ACHN (cell line): ENCODE measurements at regions not wholly inside any gene's neighbourhood (a gene's known extent, or its start where the extent isn't known, plus 50 kb on each side); places are given as distances from the start of the nearest gene placed in this dataset.
A peak's percentile ranks its signal among the peaks of the same experiment; 100 is the strongest.
"Not testable (repeated sequence)": the region's sequence is repeated elsewhere in the genome, so short reads cannot be mapped to it uniquely, and the experiment has no call there.

Experiments used
- DNase-seq: peaks from one replicate; pipeline ENCODE4 v3.0.0-alpha.2; 2015
- in situ Hi-C: cut with HindIII; loops from 2 replicates; pipeline ENCODE4 v1.10.0; 2017; ENCODE audit warnings: low sequenced_read_pairs, low pct_ligation_motif_present, low pct_unique_long_range_greater_than_20kb

DNA sequence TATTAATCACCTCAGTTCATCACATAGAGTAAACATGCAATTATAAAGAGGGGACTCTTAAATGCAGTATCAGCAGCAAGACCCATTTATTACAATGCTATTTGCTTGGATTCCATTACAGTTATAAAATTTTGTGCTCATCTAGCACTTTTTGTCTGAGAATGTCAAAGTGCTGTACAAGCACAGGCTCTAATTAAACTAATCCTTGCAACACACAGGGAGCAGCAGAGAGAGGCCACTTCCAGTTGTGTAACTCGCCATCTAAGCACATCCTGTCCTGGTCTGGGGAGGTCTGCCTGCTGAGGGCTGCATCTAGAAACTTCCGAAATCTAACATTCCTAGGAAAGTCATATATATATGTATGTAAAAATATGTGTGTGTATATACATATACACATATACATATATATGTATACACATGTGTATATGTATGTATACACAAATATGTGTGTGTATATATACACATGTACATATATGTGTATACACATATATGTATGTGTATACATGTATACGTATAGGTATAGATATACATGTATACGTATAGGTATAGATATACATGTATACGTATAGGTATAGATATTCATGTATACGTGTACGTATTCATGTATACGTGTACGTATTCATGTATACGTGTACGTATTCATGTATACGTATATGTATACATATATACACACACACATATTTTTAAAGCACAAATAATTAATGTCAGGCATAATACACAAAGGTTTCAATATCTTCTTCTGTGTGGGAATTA, 136.4 kb upstream of the JARID2 start:
- DNase-seq, result no peak
- in situ Hi-C loops, result no loop called here

- DNase-seq, result no peak
- in situ Hi-C loops, result no loop called here
Measured at GRCh38 chr6:15110726-15111354, 135.0 kb upstream of the JARID2 start.

- DNase-seq, in situ Hi-C loops: not testable (repeated sequence)
Measured at GRCh38 chr6:15111576-15111975, 134.3 kb upstream of the JARID2 start.

GRCh38 chr6:15113587-15113986, 132.3 kb upstream of the JARID2 start:
- in situ Hi-C loops, result no loop called here

GRCh38 chr6:15114061-15114460, 131.8 kb upstream of the JARID2 start:
- DNase-seq, result no peak
- in situ Hi-C loops, result no loop called here

More at GRCh38 chr6:15113587-15113986, 132.3 kb upstream of the JARID2 start:
- no peak for DNase-seq

GRCh38 chr6:15116889-15117288, 129.0 kb upstream of the JARID2 start:
- DNase-seq, result no peak
- in situ Hi-C loops, result no loop called here

GRCh38 chr6:15121443-15121842, 124.4 kb upstream of the JARID2 start:
- DNase-seq, result no peak
- in situ Hi-C loops, result no loop called here

GRCh38 chr6:15121977-15122550, 123.8 kb upstream of the JARID2 start:
- DNase-seq, result no peak
- in situ Hi-C loops, result no loop called here

DNA sequence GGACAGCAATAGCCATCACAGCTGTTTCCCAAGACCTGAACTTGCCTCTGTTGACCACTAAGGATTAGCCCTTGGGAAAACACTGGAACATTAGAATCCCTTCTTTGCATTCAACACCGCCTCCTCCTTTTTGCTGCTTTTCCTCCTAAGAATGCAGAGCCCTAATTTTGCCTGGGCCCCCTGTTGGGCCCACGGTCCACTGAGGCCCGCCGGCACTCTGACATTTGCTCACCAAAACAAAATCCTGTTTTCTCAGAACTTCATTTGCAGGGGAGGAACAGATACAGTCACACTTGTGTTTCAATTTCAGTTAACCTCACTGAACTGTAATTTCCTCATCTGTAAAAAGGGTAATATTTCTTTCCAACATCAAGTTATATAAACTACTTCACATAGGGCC, 116.0 kb upstream of the JARID2 start:
- no peak for DNase-seq
- in situ Hi-C loops, result no loop called here

- in situ Hi-C loops, result no loop called here
- DNase-seq, result no peak
Measured at GRCh38 chr6:15131234-15131633, 114.6 kb upstream of the JARID2 start.

- in situ Hi-C loops, result no loop called here
- no peak for DNase-seq
Measured at GRCh38 chr6:15131651-15132061, 114.2 kb upstream of the JARID2 start.

DNA sequence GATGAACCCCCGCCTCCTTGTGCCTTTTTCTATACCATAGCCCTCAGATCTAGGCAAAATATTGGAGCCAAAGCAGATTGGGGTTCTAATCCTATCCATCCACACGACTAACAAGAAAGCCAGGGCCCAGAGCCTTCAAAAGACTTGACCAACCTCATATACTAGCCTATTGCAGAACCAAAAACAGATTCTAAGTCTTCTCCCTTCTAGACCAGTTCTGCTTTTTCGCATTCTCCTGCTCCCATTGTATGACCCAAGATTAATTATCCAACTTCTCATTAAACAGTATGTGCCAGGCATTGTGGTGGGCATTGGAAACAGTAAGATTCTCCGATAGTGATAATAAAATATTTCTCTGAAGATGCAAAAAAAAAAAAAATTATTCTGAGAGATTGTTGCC, 113.7 kb upstream of the JARID2 start:
- in situ Hi-C loops, result no loop called here
- DNase-seq, result no peak

DNA sequence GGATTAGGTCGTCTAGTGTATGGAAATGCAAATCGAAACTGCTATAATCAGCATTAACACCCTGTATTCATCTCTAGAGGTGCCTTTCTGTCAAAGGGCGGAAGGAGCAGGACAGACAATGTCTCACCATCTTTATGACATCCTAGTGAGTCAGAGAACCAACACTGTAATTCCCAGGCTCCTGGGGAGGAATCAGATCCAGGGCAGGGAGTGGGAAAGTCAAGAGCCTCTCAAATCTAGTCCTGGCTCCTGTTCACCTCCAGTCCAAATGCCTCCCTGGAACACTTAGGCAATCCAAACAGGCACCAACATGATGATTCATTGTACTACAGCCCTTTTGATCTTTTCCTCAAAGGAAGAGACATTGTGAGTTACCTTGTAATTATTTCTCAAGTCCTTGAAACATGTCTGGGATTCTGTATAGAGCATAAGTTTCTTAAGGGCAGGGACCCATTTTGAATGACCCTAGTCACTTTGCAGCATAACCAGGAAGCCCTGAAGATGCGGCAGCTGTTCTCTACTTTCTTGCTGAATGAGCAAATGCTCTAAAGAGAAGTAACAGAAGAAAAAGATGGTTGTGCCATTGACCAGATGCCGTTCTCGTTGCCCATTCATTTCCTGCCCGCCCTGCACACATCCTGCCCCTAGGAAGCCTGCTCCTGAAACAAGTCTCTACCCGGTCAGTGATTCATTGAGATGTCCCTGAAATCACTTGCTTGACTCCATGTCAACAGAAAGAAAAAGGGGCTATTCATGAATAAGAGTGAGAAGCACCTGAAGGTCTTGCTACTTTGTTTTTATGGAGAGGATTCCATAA, 112.8 kb upstream of the JARID2 start:
- peak; percentile 4 for DNase-seq
- in situ Hi-C loops, result no loop called here

- no peak for DNase-seq
- in situ Hi-C loops, result no loop called here
Measured at GRCh38 chr6:15137086-15137485, 108.8 kb upstream of the JARID2 start.

- no peak for DNase-seq
- in situ Hi-C loops, result no loop called here
Measured at GRCh38 chr6:15143086-15143485, 102.8 kb upstream of the JARID2 start.

DNA sequence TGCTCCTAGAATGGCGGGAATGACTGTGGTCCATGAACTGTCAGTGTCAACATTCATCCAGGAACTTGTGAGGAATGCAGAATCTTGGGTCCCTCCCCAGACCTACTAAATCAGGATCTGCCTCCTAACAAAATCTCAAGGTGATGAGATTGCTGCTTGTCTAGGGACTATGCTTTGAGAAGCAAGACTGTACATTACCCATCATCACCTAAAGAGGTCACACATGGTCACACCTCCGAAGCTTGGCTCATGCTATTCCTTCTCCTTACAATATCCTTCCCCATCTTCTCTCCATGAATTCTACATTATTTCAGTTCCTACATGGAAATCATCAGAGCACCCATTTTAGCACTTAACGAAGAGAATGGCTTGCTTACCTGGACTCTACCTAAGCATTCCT, 102.3 kb upstream of the JARID2 start:
- no peak for DNase-seq
- in situ Hi-C loops, result no loop called here

GRCh38 chr6:15145821-15146220, 100.0 kb upstream of the JARID2 start:
- in situ Hi-C loops, result no loop called here
- no peak for DNase-seq

DNA sequence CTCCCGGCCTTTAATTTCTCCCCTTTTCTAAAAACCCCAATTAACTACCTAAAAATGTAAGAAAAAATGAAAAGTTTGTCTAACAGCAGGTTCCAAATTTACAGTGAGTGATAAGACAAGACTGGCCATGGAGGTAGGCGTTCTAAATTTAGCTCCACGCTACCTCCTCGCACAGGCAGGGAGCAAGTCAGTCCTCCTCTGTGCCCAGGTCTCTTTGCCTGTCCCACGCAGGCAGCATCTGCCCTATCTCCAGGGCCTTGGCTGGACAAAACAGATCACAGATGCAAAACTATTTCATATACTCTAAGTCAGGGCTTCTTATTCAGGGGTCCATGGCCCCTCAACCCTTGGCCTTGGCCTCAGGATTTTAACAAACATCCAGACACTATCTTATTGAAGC, 98.0 kb upstream of the JARID2 start:
- DNase-seq, result no peak
- in situ Hi-C loops, result no loop called here

DNA sequence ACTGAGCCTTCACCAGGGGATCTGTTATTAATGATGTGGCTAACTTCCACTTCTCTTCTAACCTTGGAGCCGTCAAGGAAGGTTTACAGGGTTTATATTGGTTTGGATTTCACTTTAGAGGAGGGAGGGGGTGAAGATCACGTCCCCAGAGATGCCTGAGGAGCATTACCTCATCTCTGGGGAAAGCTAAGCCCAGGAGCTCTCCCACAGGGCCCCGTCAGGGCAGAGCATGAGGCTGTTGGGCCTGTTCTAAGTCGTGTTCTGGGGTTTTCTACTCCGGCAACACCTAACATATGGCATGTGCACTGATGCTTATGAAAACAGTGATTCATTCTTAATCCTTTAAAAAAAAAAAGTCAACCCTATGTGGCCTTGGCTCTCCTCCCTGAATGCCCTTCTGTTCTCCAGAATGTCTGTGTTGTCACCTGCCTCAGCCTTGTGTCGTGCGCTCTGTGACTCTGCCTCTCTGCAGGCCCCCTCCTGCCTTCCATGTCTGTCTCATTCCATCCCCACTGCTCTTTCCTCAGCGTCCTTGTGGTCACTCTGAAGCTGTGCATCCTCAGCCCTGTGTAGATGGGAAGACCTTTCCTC, 97.4 kb upstream of the JARID2 start:
- in situ Hi-C loops, result no loop called here
- DNase-seq, result no peak
